ACHN (cell line): ENCODE measurements at regions not wholly inside any gene's neighbourhood (a gene's known extent, or its start where the extent isn't known, plus 50 kb on each side); places are given as distances from the start of the nearest gene placed in this dataset.

Experiments used
- DNase-seq: peaks from one replicate; pipeline ENCODE4 v3.0.0-alpha.2; 2015
- in situ Hi-C: cut with HindIII; loops from 2 replicates; pipeline ENCODE4 v1.10.0; 2017; ENCODE audit warnings: low sequenced_read_pairs, low pct_ligation_motif_present, low pct_unique_long_range_greater_than_20kb

DNA sequence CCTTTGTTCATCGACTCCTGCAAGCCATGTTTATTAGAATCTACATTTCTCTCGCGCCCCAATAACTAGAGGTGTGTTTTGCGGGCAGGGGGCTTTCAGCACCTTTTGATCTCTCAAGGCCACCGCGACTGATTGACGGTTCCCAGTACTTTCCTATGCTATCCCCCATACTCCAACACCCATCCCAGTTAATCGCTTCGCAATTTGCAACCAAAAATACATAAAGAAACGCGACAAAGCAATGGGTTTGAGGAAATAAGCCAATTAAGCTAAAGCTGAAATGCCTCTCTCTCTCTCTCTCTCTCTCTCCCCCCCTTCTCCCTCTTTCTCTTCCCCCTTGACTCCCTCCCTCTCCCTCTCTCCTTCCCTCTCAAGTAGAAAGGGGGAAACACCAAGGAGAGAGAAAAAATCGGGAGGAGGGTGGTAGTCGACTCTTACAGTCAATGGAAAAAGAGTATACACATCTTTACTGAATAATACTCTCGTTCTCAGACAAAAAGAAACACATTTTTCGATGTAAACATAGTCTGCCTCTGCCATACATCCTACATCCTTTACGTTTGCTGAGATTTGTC lies 128.0 kb upstream of the DPYD start:
- in situ Hi-C loops: no loop called here
- DNase-seq: no peak

DNA sequence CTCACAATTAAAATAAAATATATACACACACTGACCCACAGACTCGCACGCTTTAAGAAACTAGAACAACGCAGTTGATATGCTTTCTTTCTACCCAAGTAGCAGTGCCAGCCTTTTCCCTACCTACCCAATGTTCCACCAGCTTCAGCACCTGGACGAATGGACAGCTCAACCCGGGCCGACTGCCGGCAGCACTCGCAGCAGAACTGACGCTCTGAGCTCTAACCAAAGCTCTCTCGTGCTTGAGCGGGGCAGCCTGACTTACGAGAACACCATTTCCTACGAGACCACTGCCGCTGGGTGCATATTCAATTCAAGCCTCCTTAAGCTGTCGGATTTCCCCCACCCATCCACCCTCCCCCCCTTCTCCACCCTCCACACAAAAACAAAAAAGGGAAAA lies 127.4 kb upstream of the DPYD start:
- DNase-seq: peak; percentile 91
- in situ Hi-C loops: no loop called here

DNA sequence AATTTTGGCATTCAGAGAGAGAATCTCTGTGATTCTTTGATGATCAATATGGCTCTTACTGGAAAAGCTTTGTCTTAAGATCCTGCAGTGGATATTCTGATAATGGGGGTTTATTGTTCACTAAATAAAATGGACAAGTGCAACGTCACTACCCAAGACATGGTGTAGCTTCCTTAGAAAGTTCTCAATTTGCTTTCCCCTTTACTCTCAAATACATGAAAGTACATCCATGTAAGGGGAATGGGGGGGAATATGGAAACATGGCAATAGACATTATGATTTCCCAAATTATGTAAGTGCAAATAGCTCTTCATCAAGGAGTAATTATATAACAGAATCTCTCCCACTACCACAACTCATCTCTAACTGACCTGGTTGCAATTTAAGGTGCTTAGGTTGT lies 126.3 kb upstream of the DPYD start:
- no peak for DNase-seq
- in situ Hi-C loops: no loop called here

DNA sequence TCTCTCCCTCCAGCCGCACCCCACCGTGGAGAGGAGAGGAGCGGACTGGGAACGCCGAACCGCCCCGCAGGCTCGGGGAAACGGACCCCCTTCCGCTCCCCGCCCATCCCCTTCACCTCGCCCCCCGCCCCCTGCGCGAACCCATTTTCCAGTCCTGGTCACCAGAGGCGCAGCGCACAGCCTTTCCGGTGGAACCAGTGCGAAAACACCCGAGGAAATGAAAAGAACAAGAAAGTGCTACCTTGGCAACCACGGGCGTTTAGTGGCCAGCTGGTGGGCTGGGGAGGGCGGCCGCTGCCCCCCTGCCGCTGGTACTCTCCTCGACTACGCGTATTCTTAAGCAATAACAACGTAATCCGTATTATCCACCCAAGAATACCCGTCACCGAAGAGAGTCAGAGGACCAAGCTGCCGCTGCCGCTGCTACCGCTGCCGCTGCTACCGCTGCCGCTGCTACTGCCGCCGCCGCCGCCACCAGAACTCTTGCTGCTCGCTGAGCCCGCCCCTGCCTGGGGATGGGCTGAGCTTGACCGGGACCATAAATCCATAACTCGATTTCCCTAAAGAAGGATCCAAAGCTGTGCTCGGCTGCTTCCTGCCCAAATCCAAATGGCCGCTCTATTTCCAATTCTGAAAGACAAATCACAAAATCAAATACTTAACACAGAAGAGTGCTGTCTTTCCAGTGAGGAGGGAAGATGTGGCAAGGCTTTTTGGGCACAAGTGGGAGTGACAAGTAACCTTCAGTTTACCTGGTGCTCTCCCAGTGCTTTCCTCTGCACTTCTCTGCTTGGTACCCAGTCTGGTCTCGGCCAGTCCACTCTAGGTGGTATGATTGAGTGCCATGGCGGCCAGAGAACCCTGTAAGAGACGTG lies 125.2 kb upstream of the DPYD start:
- in situ Hi-C loops: no loop called here
- no peak for DNase-seq

DNA sequence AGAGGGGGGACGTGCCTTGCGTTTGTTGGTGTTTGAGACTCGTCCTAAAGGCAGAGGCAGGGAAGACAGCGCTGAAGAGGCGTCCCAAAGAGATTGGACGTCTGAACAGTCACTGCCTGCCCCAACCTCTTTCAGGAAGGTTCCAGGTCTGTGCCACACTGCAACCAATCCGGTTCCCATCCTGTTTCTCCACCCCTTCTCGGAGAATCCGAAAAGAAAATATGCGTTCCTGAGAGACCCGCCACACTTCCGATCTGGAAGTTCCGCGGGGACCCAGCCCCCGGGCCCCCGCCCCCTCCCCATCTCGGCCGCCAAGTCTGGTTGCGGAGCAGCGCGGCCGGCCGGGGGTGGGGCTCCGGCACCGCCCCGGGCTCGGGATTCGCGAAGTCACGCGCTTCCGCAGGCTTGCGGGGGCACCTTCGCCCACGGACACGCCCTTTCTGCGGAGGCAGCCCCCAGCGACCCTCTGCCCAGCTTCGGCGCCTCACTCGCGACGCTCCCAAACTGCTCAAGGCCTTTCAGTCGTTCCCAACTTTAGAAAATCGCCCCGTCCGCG lies 124.5 kb upstream of the DPYD start:
- in situ Hi-C loops: no loop called here
- DNase-seq: peak; percentile 27

DNA sequence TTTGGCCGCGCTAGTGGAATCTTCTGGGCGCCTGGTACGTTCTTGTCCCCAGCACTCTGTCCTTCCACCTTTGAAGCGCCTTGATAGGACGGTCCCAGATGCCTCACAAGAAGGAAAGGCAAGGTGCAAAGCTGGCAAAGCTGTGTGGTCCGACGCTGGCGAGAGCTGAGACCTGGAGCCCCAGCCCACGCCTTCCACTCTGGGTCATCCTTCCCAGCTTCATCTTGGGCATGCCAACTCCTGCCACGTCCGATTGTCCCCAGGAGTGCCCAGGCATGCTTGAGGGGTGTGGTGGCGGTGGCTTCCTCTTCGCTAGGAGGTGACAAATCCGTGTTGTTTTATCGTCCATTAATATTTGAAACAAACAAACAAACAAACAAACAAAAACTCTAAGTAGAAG lies 123.9 kb upstream of the DPYD start:
- in situ Hi-C loops: no loop called here
- DNase-seq: no peak

DNA sequence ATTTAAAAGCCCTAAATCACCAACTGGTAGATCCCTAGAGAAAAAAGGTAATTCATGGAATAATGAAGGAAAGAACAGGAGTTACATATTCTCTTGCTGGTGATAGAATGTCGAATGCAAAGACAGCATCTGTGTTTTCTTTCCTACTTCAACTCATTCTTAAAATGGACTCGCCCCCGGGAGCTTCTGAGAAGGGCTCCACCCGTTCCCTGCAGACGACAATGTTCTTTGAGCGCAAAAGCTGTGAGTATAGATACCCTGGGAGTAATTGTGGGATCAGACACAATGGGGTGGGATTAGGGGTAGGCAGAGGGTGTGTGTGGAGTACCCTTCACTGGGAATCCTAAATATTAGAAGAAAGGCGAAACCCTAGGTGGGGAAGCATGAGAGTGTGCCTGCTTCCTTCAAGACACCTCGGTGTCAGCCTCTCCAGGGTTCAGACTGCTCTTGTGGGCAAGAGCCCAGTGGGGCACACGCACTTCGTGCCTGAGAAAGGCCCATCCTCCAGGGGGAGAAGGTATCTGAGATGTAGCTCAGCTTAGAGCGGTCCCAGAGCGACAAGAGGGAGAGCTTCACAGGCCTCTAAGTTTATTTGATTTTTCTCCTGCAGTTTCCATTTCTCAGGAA lies 123.3 kb upstream of the DPYD start:
- no peak for DNase-seq
- in situ Hi-C loops: no loop called here

DNA sequence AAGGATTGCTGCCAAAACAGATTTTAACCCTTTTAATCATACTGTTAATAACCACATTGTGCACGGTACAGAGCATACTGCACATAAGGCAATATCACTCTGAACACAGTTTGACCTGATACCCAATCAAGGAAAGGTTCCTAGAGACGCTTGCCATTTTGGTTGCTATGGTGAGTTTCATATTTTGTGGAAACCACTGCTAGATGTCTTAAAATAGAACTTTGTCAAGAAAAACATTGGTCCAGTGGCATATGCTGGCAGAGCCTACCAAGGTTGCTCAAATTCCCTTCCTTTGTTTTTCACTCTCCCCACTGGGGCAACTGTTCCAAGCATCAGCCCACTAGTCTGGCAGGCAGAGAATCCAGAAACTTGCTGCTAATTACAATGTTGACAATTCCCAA lies 114.8 kb upstream of the DPYD start:
- in situ Hi-C loops: no loop called here
- DNase-seq: no peak

DNA sequence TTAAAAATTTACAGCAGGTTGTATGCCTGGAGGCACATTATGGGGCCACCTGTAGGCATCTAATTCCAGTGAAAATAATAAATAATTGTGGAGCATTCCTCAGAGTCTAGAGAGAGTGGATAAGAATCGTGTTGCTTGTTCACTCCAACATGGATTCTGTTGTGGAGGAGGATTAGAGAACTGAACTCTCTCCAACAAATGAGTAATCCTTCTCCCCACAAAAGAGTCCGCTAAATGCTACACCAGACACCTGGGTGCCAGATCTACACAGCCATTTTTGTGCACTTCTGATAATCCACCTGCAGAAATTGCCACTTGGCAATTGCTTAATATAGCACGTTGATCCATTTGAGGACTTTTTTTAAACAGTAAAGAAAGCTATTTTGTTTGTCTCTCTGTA lies 113.7 kb upstream of the DPYD start:
- DNase-seq: no peak
- in situ Hi-C loops: no loop called here

DNA sequence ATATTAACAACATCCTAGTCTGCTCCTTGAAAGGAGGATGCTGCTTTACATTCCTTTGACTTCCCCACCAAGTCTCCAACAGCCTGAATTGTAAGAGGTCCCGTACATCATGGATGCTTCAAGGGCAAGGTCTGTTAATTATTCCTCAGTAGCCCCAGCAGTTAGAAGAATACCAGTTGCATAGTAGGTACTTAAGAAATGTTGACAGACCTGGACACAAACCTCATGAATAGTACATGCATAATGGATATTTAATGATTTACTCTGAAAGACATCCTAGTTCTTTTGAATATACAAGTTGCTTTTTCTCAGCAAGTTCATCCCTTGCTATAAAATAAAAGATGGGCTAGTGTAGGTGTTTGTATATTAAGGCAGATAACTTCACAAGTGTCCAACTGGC lies 112.1 kb upstream of the DPYD start:
- in situ Hi-C loops: no loop called here
- DNase-seq: no peak

DNA sequence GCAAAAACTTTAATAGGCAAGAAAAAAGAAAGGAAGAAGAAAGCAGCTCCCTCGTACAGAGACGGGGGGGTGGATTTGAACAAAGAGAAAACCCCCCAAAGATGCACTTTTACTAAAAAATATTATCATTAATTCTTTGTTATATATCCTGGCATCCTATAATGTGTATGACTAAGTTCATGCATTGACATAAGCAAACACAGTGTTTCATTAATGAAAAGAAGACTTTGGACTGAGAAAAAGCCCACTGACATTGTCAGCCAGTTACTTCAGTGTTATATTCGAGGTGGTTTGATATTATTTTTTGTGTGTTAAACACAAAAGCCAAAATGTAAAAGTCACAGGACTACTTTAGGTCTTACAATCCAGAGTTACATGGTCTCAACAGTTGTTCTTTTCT lies 110.1 kb upstream of the DPYD start:
- in situ Hi-C loops: no loop called here
- DNase-seq: no peak

DNA sequence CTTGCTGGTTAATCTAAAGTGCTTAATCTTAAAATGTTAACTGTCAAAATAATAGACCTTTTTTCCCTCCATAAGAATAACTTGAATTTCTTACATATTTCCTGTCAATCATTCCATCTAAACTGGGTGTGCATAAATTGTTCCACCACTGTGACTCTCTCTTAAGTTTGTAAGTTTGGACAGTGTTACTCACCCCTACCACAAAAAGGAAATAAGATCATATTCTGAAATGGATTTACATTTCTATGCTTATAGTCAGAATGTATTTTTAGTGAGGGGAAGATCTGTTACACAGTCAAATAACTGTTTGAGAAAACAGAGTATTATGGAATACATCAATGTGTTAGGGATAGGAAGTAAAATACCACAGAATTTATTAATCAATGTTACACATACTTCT lies 109.6 kb upstream of the DPYD start:
- in situ Hi-C loops: no loop called here

DNA sequence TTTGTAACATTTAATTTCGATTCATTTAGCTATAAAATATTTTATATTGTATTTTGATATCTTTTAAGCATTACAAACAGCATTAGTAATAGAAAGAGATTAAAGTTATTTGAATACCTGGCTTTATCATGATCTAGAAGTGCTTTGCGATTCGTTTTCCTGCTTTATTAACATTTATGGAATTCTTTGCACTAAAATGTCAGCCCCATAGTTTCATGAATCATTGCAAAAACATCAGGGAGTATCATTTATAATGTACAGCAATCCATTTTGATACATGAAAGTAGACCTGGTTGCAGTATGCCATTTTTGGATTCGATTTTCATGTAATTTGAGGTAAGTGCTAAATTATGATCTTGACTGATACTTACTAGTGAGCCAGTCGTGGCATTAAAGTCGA lies 108.0 kb upstream of the DPYD start:
- in situ Hi-C loops: no loop called here
- no peak for DNase-seq

More for the DNA sequence above, 109.6 kb upstream of the DPYD start:
- no peak for DNase-seq

DNA sequence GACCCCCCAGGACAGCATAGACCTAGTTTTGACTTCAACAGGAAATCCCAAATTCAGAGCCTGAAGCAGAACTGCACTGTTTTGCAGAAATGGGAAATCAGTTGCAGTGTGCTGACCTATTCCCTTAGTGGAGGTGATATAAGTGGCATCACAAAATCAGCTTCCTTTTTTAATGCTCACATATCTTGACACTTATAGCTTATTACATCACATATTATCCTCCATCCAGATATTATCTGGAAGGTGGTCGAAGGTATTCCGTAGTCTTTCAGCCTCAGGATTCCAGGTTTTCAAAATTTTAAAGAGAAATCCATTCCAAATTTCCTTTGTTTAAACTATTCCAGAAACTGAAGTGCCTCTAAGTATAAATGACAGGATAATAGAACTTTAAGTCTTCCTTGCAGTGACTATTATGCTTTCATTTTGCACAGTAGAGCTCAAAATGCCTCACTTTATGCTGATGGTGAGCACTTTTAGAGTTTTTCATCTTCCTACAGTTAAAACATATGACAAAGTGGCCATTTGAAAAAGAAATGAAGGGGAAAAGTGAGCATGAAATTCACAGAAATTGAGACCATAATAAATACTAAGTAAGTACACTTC lies 106.4 kb upstream of the DPYD start:
- in situ Hi-C loops: no loop called here
- peak; percentile 19 for DNase-seq

DNA sequence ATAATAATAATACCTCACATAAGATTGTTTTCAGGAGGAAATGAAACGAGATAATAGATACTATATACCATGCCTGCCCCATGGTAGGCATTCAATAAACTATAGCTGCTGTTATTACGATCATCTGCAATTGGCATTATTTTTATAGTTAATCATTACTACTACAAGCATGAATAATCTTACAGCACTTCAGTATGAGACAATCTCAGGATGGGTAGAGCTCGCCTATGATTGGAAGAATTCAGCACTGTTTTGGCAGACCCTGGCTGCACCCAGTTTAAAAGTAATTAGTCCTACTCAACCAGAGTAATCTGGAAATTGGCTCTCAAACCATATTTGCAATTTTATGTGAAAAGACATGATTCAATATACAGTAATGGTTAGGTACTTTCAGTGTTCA lies 105.0 kb upstream of the DPYD start:
- no peak for DNase-seq
- in situ Hi-C loops: no loop called here

DNA sequence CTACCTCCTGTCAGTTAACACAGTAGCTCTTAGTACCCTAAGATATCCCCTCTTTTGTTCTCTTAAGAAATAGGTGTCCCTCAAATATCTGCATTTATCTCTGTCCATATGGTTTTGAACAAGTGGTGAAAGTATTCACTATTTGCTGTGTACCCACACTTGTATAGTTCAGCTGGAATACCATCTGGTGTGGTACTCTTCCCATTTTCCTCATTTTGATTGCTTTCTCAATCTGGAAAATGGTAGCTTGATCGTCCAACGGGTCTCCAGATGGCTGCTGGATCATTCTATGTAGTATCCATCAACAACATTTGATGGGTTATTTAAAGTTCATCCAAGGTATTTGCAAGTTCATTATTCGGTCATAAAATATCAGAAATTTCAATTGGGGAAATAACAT lies 100.3 kb upstream of the DPYD start:
- DNase-seq: no peak
- in situ Hi-C loops: no loop called here

DNA sequence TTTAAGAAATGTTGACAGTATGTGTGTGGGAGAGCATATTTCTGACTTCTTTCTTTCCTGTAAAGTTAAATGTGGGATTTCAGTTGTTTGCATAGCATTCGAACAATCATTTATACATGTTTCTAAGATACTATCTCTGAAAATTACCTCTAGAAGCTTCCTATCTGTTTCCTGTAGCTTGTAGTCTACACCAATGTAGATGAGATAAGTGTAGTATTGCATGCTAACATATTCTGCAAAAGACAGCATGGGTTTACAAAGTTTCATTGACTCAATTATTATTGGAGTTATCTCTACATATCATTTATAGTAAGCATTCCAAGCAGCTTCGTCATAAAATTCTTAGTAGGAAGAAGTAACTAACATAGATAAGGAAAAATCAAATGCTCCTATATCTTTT lies 98.9 kb upstream of the DPYD start:
- in situ Hi-C loops: no loop called here
- DNase-seq: no peak

DNA sequence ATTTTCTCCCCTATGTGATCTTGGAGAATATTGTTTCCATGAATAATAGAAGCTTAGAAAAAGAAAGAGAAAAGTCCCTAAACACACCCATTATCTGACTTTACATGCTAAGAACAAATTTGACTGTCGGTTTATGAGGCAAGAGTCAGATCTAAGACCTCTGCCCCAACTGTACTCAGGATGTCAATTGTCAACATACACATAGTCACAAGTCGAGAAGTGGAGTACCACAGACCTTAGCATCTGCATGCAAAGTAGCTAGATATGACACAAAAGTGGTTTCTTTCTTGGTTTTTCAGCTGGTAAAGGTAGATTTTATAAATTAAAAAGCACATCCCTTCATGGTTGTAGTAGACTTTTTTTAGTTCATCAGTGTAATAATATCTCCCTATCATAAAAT lies 97.2 kb upstream of the DPYD start:
- in situ Hi-C loops: no loop called here
- no peak for DNase-seq

DNA sequence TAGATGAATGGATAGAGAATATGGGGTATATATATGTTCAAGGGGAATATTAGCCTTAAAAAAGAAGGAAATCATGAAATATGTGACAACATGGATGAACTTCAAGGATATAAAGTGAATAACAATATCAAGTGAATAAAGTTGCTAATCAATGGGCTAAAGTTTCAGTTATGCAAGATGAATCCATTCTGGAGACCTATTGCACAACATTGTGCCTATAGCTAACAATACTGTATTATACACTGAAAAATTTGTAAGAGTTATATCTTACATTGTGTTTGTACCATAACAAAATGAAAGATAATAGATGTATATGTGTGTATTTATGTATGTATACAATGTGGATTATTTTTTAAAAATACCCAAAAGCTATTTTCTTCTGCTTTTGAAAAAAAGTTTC lies 96.3 kb upstream of the DPYD start:
- no peak for DNase-seq
- in situ Hi-C loops: no loop called here
